Keratinocyte (primary cell): ENCODE measurements at regions not wholly inside any gene's neighbourhood (a gene's known extent, or its start where the extent isn't known, plus 50 kb on each side); places are given as distances from the start of the nearest gene placed in this dataset.
"Not testable (repeated sequence)": the region's sequence is repeated elsewhere in the genome, so short reads cannot be mapped to it uniquely, and the experiment has no call there.

Experiments
- CTCF ChIP-seq, 3 experiments: IDR thresholded peaks in 1 of 3; conservative IDR thresholded peaks in 1 of 3; optimal IDR thresholded peaks in 1 of 3; 2 replicates in 2 of 3; 3 replicates in 1 of 3; pipeline versions ENCODE3 to v1.5.1; 2011; ENCODE audit warnings: low read length in 3 of 3, mild to moderate bottlenecking in 3 of 3, moderate library complexity in 2 of 3, control low read depth in 1 of 3, inconsistent platforms in 1 of 3; ENCODE audit not compliant: insufficient read depth in 2 of 3; ENCODE audit errors: extremely low read depth in 1 of 3
- EZH2 ChIP-seq: IDR thresholded peaks from one replicate; pipeline ENCODE4 v1.6.1; 2012; ENCODE audit warnings: inconsistent platforms, mild to moderate bottlenecking, low read length, moderate library complexity

DNA sequence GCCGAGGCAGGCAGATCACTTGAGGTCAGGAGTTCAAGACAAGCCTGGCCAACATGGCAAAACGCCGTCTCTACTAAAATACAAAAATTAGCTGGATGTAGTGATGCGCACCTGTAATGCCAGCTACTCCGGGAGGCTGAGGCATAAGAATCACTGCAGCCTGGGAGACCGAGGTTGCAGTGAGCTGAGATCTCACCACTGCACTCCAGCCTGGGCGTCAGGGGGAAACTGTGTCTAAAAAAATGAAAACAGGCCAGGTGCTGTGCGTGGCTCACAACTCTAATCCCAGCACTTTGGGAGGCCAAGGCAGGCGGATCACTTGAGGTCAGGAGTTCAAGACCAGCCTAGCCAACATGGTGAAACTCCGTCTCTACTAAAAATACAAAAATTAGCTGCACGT lies 69.9 kb downstream of the C9orf50 start:
- TF ChIP-seq CTCF (optimal IDR thresholded peaks at IDR 0.05 in 1 of 3, IDR thresholded peaks at IDR 0.05 in 1 of 3, conservative IDR thresholded peaks at IDR 0.05 in 1 of 3; ENCODE audit: extremely low read depth in 1 of 3, insufficient read depth in 2 of 3, low read length in 3 of 3); EZH2: not testable (repeated sequence)
